Muscle layer of colon (tissue), 2 donors: ENCODE measurements at regions not wholly inside any gene's neighbourhood (a gene's known extent, or its start where the extent isn't known, plus 50 kb on each side); places are given as distances from the start of the nearest gene placed in this dataset.

Experiments used
- H3K27ac ChIP-seq: one replicate; pipeline ENCODE4 v1.7.0; 2013; ENCODE audit warnings: low read depth, mild to moderate bottlenecking, low read length, moderate library complexity
- H3K27me3 ChIP-seq, 2 donors: one replicate each; pipeline ENCODE4 v1.7.0; 2013; ENCODE audit warnings: low read length in 2 of 2, mild to moderate bottlenecking in 2 of 2; ENCODE audit not compliant: insufficient read depth in 2 of 2, control insufficient read depth in 1 of 2
- H3K36me3 ChIP-seq: one replicate; pipeline ENCODE4 v1.7.0; 2013; ENCODE audit warnings: mild to moderate bottlenecking, low read length; ENCODE audit not compliant: insufficient read depth
- H3K4me1 ChIP-seq: one replicate; pipeline ENCODE4 v1.7.0; 2013; ENCODE audit warnings: mild to moderate bottlenecking, low read length; ENCODE audit not compliant: insufficient read depth
- H3K4me3 ChIP-seq, 2 donors: one replicate each; pipeline ENCODE4 v1.7.0; 2013; ENCODE audit warnings: low read length in 2 of 2, low read depth in 1 of 2, mild to moderate bottlenecking in 1 of 2, moderate library complexity in 1 of 2
- H3K9ac ChIP-seq: one replicate; pipeline ENCODE4 v1.7.0; 2013; ENCODE audit warnings: low read length
- H3K9me3 ChIP-seq: one replicate; pipeline ENCODE4 v1.7.0; 2013; ENCODE audit warnings: mild to moderate bottlenecking, low read length
- donor health status: abdominal sarcoma.
- donor health status: Adenocarcinoma of cecum.

GRCh38 chr11:86724137-86724536, 51.7 kb upstream of the ME3 start:
- H3K4me1 ChIP-seq, result no peaks in the 10 kb centered on the region
- no peak overlapping the region for H3K9ac ChIP-seq
- no peaks in the 10 kb centered on the region for H3K36me3 ChIP-seq
- H3K27me3 ChIP-seq, result no peaks in the 10 kb centered on the region
- peaks cover 5% of the 10 kb centered on the region for H3K9me3 ChIP-seq
- H3K27ac ChIP-seq, result no peak overlapping the region
- no peak overlapping the region for H3K4me3 ChIP-seq

DNA sequence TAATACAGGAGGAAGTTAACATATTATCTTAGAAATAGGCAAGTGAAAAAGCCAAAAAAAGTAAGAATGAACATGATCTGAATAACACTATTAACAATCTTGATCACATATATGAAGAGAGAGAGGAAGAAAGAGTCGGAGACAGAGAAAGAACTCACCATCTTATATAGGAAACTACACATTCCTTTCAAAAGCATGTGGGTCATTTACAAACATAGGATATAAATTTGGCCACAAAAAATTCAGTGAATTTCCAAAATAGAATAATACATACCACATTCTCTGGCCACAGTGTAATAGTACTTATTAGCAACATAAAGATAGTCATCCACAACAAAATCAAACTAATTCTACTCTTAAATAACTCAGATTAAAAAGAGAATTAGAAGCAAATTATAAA, 50.9 kb upstream of the ME3 start:
- Histone ChIP-seq H3K4me1 (no peaks in the 10 kb centered on the region), H3K27ac (no peak overlapping the region), H3K27me3 (no peaks in the 10 kb centered on the region), H3K9me3 (peaks cover 5% of the 10 kb centered on the region), H3K9ac (no peak overlapping the region), H3K4me3 (no peak overlapping the region), H3K36me3 (no peaks in the 10 kb centered on the region)

DNA sequence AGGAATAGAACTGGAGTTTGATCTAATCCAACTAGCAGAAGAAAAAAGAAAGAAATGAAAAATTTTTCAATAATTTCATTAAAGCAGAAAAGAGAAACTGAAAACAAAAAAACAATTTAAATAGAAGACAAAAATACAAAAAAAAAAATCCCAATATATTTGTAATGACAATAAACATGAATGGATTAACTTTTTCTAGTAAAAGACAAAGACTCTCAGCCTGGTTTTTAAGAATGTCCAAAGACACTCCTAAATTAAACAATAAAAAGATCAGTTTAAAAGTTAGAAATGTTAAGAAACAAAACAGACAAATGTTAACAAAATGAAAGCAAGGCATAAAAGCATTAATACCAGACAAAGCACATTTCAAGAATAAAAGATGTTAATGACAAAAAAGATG, 50.3 kb upstream of the ME3 start:
- Histone ChIP-seq H3K9ac (no peak overlapping the region), H3K4me3 (no peak overlapping the region), H3K9me3 (peaks cover 5% of the 10 kb centered on the region), H3K27me3 (no peaks in the 10 kb centered on the region), H3K27ac (no peak overlapping the region), H3K36me3 (no peaks in the 10 kb centered on the region), H3K4me1 (no peaks in the 10 kb centered on the region)
